ENCODE measurements at regions not wholly inside any gene's neighbourhood (a gene's known extent, or its start where the extent isn't known, plus 50 kb on each side); places are given as distances from the start of the nearest gene placed in this dataset.

DNA sequence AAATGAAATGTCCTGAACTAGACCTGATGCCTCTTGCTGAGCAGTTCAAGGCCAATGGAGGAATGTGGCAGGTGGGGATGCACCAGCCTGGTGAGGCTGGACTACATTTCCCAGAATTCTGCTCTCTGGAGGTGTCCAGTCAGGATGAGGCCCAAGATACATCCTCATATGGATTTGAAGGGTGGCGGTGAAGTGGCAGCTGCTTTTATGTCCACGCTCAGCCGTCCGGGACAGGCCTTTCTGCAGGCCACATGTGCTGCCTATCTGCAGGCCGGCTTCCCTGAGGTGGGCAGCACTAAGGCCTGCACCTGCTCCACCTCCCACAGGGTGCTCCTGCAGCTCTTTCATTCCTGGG lies 230.2 kb downstream of the BCL11B start:
- TF ChIP-seq CTCF (tag by site-specific recombination; IDR thresholded peaks at IDR 0.05), result no peak
- no peak for TF ChIP-seq ZNF133 (tag by site-specific recombination; IDR thresholded peaks at IDR 0.05)
- no peak for TF ChIP-seq ZNF639 (tag by site-specific recombination; IDR thresholded peaks at IDR 0.05)
